Hepatocyte (in vitro differentiated cells): ENCODE measurements at regions not wholly inside any gene's neighbourhood (a gene's known extent, or its start where the extent isn't known, plus 50 kb on each side); places are given as distances from the start of the nearest gene placed in this dataset.

ENCODE experiments used
- CTCF ChIP-seq: fragments of 200-600 bp; sonication (generic); IDR thresholded peaks from 2 replicates; pipeline ENCODE4 v1.5.1; 2016; ENCODE audit warnings: antibody characterized with exemption, mild to moderate bottlenecking; ENCODE audit not compliant: poor library complexity
- EZH2 ChIP-seq: fragments of 200-600 bp; sonication (generic); IDR thresholded peaks from 2 replicates; pipeline ENCODE4 v1.6.1; 2016; ENCODE audit warnings: antibody characterized with exemption, mild to moderate bottlenecking, borderline replicate concordance

GRCh38 chr3:18501679-18502343 is 76.7 kb upstream of the SATB1 start:
- TF ChIP-seq CTCF (no peak), EZH2 (no peak)
